GM19240 (cell line): ENCODE measurements at regions not wholly inside any gene's neighbourhood (a gene's known extent, or its start where the extent isn't known, plus 50 kb on each side); places are given as distances from the start of the nearest gene placed in this dataset.
"Not testable (repeated sequence)": the region's sequence is repeated elsewhere in the genome, so short reads cannot be mapped to it uniquely, and the experiment has no call there.

Experiments
- DNase-seq: peaks from one replicate; pipeline ENCODE4 v3.0.0; 2011; ENCODE audit warnings: low spot score; ENCODE audit not compliant: insufficient read length

DNA sequence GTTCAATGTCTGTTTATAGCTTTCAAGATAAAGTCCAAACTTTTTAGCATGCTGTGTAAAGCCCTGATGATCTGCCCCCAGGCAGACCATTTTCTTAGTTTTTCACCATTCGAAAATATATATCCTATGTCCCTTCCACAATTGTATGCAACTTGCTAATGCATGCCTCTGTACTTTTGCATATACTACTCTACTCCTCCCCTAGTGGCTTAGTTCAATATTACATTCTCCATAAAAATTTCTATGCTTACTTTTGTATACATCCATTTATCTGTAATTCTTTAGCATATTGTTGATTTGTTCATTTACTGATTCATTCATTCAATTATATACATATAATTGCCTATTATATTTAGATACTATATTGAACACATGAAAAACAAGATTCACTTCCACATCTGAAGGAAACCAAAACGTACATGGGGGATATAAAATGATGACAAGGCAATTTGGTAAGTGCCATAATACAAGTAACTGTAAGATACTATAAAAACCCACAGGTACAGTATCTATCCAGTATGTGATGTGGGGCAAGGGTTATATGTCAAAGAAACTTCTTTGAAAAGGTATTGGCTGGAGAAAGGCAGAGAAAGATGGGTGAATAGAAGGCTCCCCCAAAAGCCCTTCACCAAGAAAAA is 902.5 kb downstream of the FAM133A start:
- DNase-seq = no peak

DNA sequence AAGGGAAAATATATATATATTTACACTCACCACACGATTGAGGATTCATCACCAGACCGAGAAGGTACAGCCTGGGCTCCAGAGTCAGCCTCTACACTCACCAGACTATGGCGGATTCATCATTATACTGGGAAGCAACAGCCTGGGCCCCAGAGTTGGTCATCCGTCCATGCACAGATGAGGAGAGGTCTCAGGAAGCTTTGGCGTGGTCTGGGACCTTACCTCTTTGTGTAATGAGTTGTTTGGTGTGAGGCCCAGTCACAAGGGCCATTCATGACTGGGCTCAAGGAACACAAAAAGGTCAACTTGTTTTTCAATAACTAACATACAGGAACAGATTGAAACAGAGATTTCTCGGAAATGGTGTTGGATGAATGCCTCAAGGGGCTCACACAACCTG is 926.1 kb downstream of the FAM133A start:
- DNase-seq = no peak

DNA sequence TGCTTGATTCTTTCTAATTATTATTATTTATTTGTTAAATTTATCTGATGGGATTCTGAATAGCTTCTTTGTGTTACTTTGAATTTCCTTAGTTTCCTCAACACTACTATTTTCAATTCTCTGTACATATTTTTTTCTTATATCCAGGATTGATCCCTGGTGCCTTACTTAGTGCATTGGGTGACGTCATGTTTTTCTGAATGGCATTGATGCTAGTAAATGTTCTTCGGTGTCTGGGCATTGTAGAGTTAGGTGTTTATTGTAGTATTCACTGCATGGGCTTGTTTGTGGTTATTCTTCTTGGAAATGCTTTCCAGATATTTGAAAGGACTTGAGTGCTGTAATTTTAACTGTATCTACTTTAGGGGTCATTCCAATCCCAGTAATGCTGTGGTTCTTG is 938.1 kb downstream of the FAM133A start:
- DNase-seq = no peak

DNA sequence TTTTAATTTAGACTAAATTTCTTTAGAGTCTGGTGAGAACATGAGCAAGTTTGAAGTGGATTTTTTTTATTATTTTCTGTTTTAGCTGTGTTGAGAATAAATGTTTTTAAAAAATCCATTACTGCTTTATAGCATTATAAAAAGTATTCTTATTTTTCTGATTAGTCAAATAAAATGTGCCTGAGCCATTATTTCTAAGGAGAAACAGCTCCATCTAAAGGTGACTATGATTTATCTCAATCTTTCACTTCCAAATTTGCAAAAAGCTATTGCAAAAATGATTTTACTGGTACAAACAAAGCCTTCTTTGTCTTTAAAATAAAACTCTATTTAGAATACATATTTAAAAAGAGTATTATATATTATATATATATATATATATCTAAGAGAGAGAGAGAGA is 959.2 kb downstream of the FAM133A start:
- no peak for DNase-seq

DNA sequence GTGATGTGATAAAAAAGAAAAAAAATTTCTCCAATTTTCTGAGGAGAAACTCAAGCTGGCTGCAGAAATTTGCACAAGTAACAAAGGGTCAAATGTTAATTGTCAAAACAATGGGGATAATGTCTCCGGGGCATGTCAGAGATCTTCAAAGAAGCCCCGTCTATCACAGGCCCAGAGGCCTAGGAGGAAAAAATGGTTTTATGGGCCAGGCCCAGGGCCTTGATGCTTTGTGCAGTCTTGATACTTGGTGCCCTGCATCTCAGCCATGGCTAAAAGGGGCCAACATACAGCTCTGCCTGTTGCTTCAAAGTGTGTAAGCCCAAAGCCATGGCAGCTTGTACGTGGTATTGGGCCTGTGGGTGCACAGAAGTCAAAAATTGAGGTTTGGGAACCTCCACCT is 961.0 kb downstream of the FAM133A start:
- DNase-seq = no peak

DNA sequence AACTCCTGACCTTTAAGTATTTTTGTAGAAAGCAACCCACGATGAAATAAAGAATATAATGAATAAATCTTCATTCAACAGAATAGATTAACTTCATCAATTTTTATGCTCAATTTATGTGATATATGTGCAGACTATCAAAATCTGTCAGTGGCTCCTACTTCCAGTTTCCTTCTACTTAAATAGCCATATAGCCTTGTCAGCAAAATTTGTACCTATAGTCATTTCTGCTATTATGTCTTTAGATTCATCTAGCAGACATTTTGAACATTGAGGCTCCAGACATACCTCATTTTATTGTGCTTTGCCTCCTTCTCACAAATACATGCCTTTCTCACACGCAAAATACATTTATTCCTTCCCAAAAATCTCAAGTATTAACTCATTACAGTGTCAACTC is 971.7 kb downstream of the FAM133A start:
- DNase-seq = no peak

DNA sequence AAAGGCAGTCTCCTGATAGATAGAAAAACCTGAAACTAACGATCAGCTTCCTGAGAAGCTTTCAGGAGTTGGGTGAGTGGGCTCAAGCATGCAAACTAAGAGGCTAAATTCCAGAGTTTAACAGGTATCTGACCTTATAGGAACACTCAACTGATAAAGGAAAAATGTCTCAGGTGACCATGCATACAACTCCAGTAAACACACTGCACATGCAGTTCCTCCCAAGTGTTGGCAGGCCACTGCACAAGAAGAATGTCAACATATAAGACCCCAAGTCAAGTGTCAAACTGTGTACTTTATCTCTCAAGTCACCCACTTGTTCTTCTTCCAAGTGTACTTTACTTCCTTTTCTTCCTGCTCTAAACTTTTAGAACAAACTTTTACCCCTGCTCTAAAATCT is 981.2 kb downstream of the FAM133A start:
- no peak for DNase-seq

DNA sequence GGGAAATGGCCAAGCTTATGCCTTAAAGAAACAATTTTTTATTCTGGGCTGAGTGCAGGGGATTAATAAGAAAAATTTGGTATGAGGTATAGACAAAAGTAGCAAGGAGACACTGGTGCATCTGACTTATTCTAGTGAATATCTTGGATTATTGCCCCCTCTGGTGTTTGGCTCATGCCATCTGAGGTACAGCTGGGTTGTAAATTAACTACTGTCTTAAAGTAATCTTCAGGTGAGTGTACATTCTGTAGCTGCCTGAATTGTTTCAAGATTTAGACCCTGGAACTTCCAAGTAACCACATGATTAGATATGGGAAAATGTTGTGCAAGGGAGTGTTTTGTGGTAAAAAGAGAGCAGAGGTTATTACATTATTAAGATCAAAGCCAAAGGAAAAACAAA is 988.7 kb downstream of the FAM133A start:
- DNase-seq = no peak

DNA sequence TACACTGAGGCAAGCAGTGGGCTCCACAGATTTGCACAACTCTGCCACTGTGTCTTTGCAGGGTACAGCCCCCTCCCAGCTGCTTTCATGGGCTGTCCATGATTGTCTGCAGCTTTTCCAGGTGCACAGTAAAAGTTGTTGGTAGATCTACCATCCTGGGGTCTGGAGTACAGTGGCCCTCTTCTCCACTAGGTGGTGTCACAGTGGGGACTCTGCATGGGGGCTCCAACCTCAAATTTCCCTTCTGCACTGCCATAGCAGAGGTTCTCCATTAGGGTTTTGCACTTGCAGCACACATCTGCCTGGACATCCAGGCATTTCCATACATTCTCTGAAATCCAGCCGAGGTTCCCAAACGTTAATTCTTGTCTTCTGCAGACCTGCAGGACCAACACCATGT is 1002.3 kb downstream of the FAM133A start:
- DNase-seq = no peak

DNA sequence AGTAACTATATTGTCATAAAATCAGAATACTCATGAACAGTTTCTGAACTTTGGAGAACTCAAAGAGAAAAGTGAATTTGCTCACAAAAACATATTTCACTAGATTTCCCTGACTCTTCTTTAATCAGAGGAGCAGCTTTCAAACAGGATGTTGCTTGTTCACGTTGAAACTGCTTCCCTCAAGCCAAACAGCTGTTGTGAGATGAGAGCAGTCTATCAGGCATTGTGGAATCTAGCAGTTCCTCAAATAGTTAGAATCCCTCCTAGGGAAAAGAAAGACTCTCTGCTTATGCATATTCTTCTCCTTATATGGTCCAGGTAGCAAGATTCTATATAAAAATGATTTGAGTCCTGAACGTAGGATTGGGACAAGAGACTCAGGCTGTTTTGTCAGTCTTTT is 1012.1 kb downstream of the FAM133A start:
- no peak for DNase-seq

DNA sequence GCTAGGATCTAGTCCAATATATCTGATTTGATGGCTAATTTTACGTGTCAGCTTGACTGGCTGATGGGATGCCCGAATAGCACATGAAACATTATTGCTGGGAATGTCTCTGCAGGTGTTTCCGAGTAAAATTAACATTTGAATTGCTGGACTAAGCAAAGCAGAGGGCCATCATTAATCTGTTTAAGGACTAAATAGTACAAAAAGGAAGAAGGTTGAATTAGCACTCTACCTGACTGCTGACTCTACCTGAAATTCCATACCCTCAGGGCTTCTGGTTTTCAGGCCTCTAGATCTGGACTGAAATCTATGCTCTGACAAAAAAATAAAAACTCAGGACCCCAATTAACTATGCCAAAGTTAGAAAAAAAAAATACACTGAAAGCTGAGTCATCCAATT is 1021.9 kb downstream of the FAM133A start:
- no peak for DNase-seq

DNA sequence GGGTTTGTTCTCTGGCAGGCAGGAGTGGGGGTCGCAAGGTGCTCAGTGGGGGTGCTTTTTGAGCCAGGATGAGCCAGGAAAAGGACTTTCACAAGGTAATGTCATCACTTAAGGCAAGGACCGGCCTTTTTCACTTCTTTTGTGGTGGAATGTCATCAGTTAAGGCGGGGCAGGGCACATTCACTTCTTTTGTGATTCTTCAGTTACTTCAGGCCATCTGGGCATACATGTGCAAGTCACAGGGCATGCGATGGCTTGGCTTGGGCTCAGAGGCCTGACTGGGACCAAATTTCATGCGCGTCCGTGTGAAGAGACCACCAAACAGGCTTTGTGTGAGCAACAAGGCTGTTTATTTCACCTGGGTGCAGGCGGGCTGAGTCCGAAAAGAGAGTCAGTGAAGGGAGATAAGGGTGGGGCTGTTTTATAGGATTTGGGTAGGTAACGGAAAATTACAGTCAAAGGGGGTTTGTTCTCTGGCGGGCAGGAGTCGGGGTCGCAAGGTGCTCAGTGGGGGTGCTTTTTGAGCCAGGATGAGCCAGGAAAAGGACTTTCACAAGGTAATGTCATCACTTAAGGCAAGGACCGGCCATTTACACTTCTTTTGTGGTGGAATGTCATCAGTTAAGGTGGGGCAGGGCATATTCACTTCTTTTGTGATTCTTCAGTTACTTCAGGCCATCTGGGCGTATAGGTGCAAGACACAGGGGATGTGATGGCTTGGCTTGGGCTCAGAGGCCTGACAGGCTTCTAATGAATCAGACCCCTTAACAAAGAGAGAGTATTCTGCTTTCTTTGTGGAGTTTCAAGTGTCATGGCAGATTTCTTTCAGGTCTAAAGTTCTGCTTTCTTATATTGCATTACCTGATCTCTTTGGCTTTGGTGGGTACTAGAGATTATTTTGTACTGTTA is 1030.6 kb downstream of the FAM133A start:
- DNase-seq = not testable (repeated sequence)

DNA sequence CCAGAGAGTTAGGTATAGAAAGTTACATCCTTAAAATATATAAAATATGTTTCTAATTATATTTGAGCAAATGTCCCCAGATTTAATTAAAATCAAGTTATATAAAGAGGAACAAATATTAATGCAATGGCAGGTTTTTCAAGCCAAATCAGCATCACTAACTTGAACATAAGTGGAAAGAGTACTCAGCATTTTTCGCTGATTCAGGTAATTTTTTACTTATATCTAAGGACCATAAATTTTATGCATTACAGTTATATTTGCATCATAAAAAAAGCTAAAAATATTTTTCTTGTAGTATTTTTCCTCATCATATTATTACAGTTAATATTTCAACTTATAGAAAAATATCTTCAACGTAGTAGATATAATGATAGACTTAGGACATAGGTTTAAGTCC is 1047.4 kb downstream of the FAM133A start:
- DNase-seq = no peak

DNA sequence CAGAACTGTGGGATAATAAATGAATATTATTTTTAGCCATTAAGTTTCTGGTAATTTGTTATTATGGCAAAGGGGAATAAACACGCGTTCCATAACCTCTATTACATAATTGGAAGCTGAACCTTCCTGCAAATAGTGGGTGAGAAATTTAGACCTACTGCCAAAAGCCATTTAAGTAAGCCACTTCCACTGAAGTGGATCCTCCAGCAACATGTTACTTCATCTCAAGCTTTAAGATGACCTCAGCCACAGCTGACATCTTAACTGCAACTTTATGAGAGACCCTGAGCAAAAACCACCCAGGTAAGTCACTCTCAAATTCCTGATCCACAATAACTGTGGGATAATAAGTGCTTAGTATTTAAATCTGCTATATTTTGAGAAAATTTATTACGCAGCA is 1048.6 kb downstream of the FAM133A start:
- DNase-seq = no peak

DNA sequence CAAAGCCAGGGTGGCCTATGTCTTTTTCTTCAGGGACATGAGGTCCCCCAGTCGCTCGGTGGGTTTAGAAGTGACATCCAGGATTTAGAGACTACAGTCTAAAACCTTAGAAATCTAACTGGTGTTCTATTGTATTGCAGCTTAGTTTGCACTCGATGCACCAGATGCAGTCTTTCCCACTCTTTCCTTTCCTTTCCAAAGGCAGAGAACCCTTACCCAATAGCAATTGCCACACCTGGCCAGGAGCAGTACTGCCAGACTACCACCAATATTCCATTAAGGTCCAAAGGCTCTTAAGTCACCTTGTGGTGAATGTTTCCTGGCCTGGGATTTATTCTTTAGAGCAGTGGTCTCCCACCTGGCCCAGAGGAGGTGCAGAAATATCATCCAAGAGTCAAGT is 1068.8 kb downstream of the FAM133A start:
- DNase-seq = no peak

DNA sequence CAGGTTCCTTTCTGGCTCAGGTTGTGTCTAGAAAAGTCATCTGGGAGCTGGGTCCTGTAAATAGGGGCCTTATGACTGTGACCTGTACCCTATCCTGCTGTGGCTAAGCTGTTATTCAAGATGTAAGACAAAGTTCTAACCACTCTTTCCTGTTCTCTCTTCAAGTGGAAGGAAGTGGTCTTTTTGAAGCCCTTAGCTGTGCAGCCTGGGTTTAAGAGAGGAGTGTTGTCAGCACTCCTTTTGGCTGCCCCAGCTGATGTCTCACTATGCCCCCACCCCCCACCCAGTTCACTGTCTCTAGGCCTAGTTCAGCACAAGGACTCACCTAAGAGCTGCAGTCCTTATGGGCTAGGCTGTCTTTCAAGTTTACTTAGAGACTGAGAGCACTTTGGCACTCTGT is 1069.5 kb downstream of the FAM133A start:
- no peak for DNase-seq

DNA sequence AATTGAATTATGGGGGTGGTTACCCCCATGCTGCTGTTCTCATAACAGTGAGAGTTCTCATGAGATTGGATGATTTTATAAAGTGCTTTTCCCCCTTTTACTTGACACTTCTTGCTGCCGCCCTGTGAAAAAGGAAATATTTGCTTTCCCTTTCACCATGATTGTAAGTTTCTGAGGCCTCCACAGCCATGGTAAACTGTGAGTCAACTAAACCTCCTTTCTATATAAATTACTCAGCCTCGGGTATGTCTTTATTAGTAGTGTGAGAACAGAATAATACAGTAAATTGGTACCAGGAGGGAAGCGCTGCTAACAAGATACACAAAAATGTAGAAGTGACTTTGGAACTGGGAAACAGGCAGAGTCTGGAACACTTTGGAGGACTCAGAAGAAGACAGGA is 1070.8 kb downstream of the FAM133A start:
- DNase-seq = no peak

DNA sequence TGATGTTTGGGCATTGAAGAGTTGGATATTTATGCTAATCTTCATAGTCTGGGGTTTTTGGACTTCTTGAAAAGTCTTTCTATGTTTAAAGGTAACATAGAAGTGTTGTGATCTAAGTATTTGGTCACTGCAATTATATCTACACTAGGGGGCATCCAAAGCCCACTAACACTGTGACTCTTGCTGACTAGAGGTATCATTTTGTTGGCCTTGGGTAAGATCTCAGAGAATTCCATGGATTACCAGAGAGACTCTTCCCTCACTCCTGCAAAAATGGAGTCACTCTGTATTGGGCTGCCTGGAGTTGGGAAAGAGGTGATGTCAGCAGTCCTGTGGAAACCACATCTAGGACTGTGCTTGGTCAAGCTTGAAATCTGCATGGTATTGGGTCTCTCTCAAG is 1077.6 kb downstream of the FAM133A start:
- no peak for DNase-seq

DNA sequence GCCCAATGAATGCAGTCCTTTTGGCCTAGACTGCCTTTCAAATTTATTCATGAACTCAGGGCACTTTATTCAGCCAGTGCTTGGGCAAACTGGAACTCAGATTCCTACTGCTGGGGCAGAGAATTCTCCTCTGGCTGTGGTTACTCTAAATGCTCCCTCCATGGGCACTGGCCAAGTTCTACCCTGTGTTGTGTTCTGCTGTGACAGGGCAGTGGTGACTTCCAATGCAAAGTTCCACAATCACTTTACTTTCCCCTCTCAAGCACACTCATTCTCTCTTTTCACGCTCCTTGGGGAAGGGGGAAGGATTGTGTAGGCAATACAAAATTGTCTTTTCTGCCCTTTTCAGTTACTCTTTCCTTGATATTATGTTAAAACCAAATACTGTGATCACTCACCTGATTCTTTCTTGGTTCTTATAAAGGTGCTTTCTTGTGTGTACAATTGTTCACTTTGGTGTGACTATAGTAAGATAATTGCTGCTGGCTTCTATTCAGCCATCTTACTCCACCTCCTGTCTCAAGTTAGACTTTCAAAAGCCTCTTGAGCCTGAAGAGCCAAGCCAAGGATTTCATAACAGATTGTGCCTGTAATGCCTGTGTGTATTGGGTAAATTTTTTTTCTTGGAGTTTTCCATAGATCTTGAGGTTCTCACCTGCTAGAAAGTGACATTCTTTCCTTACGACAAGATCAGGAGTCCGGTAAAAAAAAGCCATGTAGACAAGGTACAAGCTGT is 1078.6 kb downstream of the FAM133A start:
- no peak for DNase-seq

DNA sequence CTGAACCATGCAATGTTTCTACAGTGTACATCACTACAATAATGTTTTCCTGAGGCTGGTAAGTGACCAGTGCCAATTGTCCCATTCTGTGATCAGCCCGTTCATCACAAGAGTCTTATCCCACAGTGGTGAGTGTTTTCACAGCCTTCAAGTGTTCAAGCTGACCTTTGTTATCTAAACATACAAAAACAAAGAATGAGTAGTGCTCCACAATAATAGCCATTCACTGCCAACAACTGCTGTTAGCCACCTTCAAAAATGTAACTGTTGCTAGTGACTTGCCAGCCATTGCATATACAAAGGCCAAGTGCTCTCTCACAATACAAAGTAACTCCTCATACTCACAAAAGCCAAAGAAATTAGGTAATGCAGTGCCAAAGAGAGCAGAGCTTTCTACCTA is 1084.1 kb downstream of the FAM133A start:
- no peak for DNase-seq

DNA sequence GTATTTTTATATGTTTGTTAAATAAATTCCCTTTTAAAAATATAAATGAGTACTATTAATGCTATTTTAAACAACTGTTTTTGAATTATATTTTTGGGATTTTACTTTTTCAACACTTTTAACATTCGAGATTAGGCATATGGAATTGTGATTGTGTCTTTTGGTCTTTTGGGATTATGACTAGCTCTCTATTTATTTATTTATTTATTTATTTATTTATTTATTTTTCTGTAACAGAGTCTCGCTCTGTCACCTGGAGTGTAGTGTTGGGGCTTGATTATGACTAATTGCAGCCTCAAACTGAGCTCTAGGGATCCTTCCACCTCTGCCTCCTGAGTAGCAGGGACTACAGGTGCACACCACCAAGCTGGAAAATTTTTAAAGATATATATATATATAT is 1101.6 kb downstream of the FAM133A start:
- no peak for DNase-seq

DNA sequence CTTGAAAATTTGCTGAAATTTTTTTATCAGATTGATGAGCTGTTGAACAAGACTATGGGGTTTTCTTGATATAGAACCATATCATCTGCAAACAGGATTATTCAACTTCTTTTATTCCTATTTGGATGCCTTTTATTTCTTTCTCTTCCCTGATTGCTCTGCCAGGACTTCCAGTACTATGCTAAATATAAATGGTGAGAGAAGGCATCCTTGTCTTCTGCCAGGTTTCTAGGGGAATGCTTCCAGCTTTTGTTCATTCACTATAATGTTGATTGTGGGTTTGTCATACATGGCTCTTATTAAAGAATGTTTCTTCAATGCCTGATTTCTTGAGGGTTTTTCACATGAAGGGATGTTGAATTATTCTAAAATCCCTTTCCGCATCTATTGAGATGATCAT is 1139.5 kb downstream of the FAM133A start:
- DNase-seq = no peak
